Mesothelial cell of epicardium (in vitro differentiated cells): ENCODE measurements at regions not wholly inside any gene's neighbourhood (a gene's known extent, or its start where the extent isn't known, plus 50 kb on each side); places are given as distances from the start of the nearest gene placed in this dataset.
A peak's percentile ranks its signal among the peaks of the same experiment; 100 is the strongest.

ENCODE experiments used
- DNase-seq, 2 experiments: peaks; one replicate each; pipeline ENCODE4 v3.0.0; 2021; ENCODE audit warnings: low spot score in 2 of 2; ENCODE audit not compliant: unreplicated experiment in 2 of 2
- H3K27ac Mint-ChIP-seq: 2 replicates; pipeline ENCODE4 v1.8.0; 2021; ENCODE audit warnings: mixed read lengths
- H3K27me3 Mint-ChIP-seq: 2 replicates; pipeline ENCODE4 v1.8.0; 2021; ENCODE audit warnings: low read depth, mixed read lengths
- H3K36me3 Mint-ChIP-seq: 2 replicates; pipeline ENCODE4 v1.8.0; 2021; ENCODE audit warnings: mixed read lengths
- H3K4me1 Mint-ChIP-seq: 2 replicates; pipeline ENCODE4 v1.8.0; 2021; ENCODE audit warnings: mixed read lengths
- H3K4me3 Mint-ChIP-seq: 2 replicates; pipeline ENCODE4 v1.8.0; 2021; ENCODE audit warnings: mild to moderate bottlenecking, moderate library complexity, mixed read lengths
- H3K9me3 Mint-ChIP-seq: 2 replicates; pipeline ENCODE4 v1.8.0; 2021; ENCODE audit warnings: mixed read lengths
- TF ChIP-seq, protein P1 (sequence below): fragments of 200-600 bp; sonication (generic); IDR thresholded peaks from one replicate; pipeline ENCODE4 v1.5.0; 2021; ENCODE audit warnings: antibody characterized with exemption; ENCODE audit not compliant: unreplicated experiment

GRCh38 chr2:217628061-217628460, 374.7 kb downstream of the TNS1 start:
- no peak overlapping the region for H3K4me3 Mint-ChIP-seq
- no peak for DNase-seq
- no peak overlapping the region for H3K27ac Mint-ChIP-seq
- peaks cover 32% of the 10 kb centered on the region for H3K4me1 Mint-ChIP-seq
- TF ChIP-seq, protein P1, sequence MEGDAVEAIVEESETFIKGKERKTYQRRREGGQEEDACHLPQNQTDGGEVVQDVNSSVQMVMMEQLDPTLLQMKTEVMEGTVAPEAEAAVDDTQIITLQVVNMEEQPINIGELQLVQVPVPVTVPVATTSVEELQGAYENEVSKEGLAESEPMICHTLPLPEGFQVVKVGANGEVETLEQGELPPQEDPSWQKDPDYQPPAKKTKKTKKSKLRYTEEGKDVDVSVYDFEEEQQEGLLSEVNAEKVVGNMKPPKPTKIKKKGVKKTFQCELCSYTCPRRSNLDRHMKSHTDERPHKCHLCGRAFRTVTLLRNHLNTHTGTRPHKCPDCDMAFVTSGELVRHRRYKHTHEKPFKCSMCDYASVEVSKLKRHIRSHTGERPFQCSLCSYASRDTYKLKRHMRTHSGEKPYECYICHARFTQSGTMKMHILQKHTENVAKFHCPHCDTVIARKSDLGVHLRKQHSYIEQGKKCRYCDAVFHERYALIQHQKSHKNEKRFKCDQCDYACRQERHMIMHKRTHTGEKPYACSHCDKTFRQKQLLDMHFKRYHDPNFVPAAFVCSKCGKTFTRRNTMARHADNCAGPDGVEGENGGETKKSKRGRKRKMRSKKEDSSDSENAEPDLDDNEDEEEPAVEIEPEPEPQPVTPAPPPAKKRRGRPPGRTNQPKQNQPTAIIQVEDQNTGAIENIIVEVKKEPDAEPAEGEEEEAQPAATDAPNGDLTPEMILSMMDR: no peak
- H3K27me3 Mint-ChIP-seq: no peaks in the 10 kb centered on the region
- no peaks in the 10 kb centered on the region for H3K9me3 Mint-ChIP-seq
- no peaks in the 10 kb centered on the region for H3K36me3 Mint-ChIP-seq

- H3K4me1 Mint-ChIP-seq: peaks cover 39% of the 10 kb centered on the region
- H3K9me3 Mint-ChIP-seq: no peaks in the 10 kb centered on the region
- TF ChIP-seq, protein P1: no peak
These were observed 375.9 kb downstream of the TNS1 start for GRCh38 chr2:217626926-217627325.

GRCh38 chr2:217625557-217626169, 377.1 kb downstream of the TNS1 start:
- Mint-ChIP-seq H3K27me3 (no peaks in the 10 kb centered on the region), H3K9me3 (no peaks in the 10 kb centered on the region), H3K27ac (peak overlapping the region; percentile 51), H3K36me3 (no peaks in the 10 kb centered on the region), H3K4me1 (peaks cover 40% of the 10 kb centered on the region), H3K4me3 (no peak overlapping the region)
- no peak for DNase-seq
- TF ChIP-seq, protein P1: no peak

More at GRCh38 chr2:217626926-217627325, 375.9 kb downstream of the TNS1 start:
- no peaks in the 10 kb centered on the region for H3K36me3 Mint-ChIP-seq
- no peak overlapping the region for H3K4me3 Mint-ChIP-seq
- no peak overlapping the region for H3K27ac Mint-ChIP-seq
- no peaks in the 10 kb centered on the region for H3K27me3 Mint-ChIP-seq
- DNase-seq: no peak

- Mint-ChIP-seq H3K36me3 (no peaks in the 10 kb centered on the region), H3K27ac (peak overlapping the region; percentile 95), H3K4me1 (peaks cover 62% of the 10 kb centered on the region), H3K9me3 (no peaks in the 10 kb centered on the region), H3K27me3 (no peaks in the 10 kb centered on the region), H3K4me3 (no peak overlapping the region)
- TF ChIP-seq, protein P1: no peak
- DNase-seq: no peak
These were observed 379.4 kb downstream of the TNS1 start for GRCh38 chr2:217623281-217623912.

GRCh38 chr2:217622205-217623060, 380.4 kb downstream of the TNS1 start:
- no peaks in the 10 kb centered on the region for H3K27me3 Mint-ChIP-seq
- no peak for DNase-seq
- peak overlapping the region; percentile 95 for H3K27ac Mint-ChIP-seq
- H3K9me3 Mint-ChIP-seq: no peaks in the 10 kb centered on the region
- TF ChIP-seq, protein P1: no peak
- H3K4me1 Mint-ChIP-seq: peaks cover 72% of the 10 kb centered on the region
- H3K36me3 Mint-ChIP-seq: no peaks in the 10 kb centered on the region
- peak overlapping the region; percentile 25 for H3K4me3 Mint-ChIP-seq
